SK-N-SH treated with all-trans-retinoic acid at 6 μM for 48 hours (cell line): ENCODE measurements at regions not wholly inside any gene's neighbourhood (a gene's known extent, or its start where the extent isn't known, plus 50 kb on each side); places are given as distances from the start of the nearest gene placed in this dataset.

Source experiments
- OSR1 ChIP-seq: fragments of 250-450 bp; sonication (Bioruptor Pico); IDR thresholded peaks from 2 replicates; pipeline ENCODE4 v1.8.0; 2022; ENCODE audit warnings: moderate library complexity, mild to moderate bottlenecking, inconsistent platforms
- PATZ1 ChIP-seq: fragments of 250-450 bp; sonication (Bioruptor Pico); IDR thresholded peaks from 2 replicates; pipeline ENCODE4 v1.8.0; 2020; ENCODE audit warnings: mild to moderate bottlenecking, moderate library complexity, borderline replicate concordance
- RARB ChIP-seq: fragments of 250-450 bp; sonication (Bioruptor Pico); IDR thresholded peaks from 2 replicates; pipeline ENCODE4 v1.8.0; 2021; ENCODE audit warnings: mild to moderate bottlenecking, moderate library complexity

- no peak for TF ChIP-seq PATZ1 (CRISPR knock-in tag)
- no peak for TF ChIP-seq OSR1 (CRISPR knock-in tag)
- TF ChIP-seq RARB (CRISPR knock-in tag), result no peak
These were observed 355.2 kb upstream of the TRIB2 start for GRCh38 chr2:12361506-12361905.
